ENCODE measurements at regions not wholly inside any gene's neighbourhood (a gene's known extent, or its start where the extent isn't known, plus 50 kb on each side); places are given as distances from the start of the nearest gene placed in this dataset.

- TF ChIP-seq GATA2 (IDR thresholded peaks at IDR 0.05; ENCODE audit: low read depth, low read length) (no peak), GATA3 (IDR thresholded peaks at IDR 0.05; ENCODE audit: low read depth, low read length) (no peak)
Observed at GRCh38 chr1:221089273-221089672, 210.0 kb downstream of the HLX start.

Data from SH-SY5Y (cell line).